ENCODE measurements at regions not wholly inside any gene's neighbourhood (a gene's known extent, or its start where the extent isn't known, plus 50 kb on each side); places are given as distances from the start of the nearest gene placed in this dataset.

DNA sequence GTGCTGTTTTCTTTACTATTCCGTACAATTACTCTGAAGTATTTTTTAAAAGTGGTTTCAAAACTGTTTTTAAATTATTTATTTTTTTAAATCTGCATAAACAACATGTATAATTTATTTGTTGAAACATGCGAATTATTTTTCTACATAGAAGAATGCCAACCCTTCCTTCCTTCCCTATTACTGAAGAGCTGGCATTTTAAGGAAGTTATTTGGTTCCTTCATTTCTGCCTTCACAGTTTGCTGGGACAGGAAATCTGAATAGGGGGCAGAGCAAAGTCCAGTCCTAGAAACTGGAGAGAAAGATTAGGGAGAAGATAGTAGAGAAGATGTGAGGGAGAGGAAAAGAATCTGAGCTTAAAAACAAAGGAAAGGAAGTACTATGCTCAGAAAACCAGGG, 146.7 kb upstream of the ACVR2A start:
- TF ChIP-seq, protein P1, sequence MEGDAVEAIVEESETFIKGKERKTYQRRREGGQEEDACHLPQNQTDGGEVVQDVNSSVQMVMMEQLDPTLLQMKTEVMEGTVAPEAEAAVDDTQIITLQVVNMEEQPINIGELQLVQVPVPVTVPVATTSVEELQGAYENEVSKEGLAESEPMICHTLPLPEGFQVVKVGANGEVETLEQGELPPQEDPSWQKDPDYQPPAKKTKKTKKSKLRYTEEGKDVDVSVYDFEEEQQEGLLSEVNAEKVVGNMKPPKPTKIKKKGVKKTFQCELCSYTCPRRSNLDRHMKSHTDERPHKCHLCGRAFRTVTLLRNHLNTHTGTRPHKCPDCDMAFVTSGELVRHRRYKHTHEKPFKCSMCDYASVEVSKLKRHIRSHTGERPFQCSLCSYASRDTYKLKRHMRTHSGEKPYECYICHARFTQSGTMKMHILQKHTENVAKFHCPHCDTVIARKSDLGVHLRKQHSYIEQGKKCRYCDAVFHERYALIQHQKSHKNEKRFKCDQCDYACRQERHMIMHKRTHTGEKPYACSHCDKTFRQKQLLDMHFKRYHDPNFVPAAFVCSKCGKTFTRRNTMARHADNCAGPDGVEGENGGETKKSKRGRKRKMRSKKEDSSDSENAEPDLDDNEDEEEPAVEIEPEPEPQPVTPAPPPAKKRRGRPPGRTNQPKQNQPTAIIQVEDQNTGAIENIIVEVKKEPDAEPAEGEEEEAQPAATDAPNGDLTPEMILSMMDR (IDR thresholded peaks at IDR 0.05): no peak
- no peak for TF ChIP-seq POLR2A (IDR thresholded peaks at IDR 0.05)
- no peak for TF ChIP-seq POLR2AphosphoS5 (IDR thresholded peaks at IDR 0.05)

All from sigmoid colon (tissue), 4 donors.